ENCODE measurements at regions not wholly inside any gene's neighbourhood (a gene's known extent, or its start where the extent isn't known, plus 50 kb on each side); places are given as distances from the start of the nearest gene placed in this dataset.

GRCh38 chr12:105676694-105677093 lies 346.2 kb downstream of the C12orf75 start:
- TF ChIP-seq GATA2 (IDR thresholded peaks at IDR 0.05; ENCODE audit: low read depth, low read length) (no peak), GATA3 (IDR thresholded peaks at IDR 0.05; ENCODE audit: low read depth, low read length) (no peak)

Measured in SH-SY5Y (cell line).